GM21619 (cell line): ENCODE measurements at regions not wholly inside any gene's neighbourhood (a gene's known extent, or its start where the extent isn't known, plus 50 kb on each side); places are given as distances from the start of the nearest gene placed in this dataset.
"Not testable (repeated sequence)": the region's sequence is repeated elsewhere in the genome, so short reads cannot be mapped to it uniquely, and the experiment has no call there.

Source experiments
- ATAC-seq: cut with Tn5 transposase; IDR thresholded peaks from one replicate; pipeline ENCODE4 v1.9.1; 2021; ENCODE audit not compliant: unreplicated experiment

DNA sequence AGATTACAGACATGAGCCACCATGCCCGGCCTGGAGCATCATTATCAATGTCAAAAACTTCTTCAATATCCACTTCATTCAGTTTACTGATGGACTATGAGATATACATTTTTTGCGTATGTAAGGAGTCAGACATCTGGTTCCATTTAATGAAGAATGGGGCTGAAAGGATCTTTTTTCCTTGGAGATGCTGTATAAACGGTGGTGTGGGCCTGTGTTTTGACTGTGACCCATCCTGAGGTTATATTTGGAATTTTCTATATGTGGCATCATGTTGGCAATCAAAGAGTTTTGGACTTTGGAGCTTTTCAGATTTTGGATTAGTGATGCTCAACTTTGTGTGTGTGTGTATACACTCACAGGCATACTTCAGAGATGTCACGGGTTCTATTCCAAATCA is 85.7 kb upstream of the FBXL17 start:
- no peak for ATAC-seq

DNA sequence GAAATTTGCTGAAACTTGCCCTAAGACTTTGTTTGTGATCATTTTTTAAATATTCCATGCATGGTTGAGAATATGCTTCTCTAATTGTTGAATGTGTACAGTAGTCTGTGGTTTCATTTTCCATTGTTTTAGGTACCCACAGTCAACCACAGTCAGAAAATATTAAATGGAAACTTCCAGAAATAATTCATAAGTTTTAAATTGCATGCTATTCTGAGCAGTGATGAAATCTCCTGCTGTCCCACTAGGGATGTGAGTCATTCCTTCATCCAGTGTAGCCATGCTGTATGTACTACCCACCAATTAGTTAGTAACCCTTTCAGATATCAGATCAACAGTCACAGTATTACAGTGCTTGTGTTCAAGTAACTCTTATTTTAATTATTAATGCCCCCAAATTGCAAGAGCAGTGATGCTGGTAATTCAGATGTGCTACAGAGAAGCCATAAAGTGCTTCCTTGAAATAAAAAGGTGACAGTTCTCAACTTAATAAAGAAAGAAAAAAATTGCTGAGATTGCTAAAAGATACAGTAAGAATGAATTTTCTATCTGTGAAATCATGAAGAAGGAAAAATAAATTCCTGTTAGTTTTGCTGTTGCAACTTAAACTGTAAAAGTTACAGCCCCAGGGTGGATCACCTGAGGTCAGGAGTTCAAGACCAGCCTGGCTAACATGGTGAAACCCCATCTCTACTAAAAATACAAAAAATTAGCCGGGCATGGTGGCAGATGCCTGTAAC is 79.9 kb upstream of the FBXL17 start:
- no peak for ATAC-seq

- no peak for ATAC-seq
Measured at GRCh38 chr5:108459769-108460168, 77.9 kb upstream of the FBXL17 start.

DNA sequence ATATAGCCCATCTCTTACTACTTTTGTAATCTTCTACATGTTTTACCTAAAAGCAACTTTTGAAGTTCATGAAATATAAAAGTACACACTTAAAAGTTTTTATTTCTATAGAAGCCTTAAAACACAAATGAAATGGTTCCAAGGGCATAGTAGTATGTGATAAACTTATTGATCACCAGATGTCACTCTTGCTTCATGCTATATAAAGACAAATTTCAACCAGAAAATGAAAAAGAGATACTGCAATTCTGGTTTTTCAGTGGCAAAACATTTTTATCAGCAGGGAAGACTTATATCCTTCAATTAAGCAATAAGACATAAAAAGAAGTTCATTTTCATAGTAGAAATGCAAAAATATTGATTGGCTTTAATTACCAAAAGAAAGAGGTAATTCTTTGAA is 69.4 kb upstream of the FBXL17 start:
- ATAC-seq, result no peak

DNA sequence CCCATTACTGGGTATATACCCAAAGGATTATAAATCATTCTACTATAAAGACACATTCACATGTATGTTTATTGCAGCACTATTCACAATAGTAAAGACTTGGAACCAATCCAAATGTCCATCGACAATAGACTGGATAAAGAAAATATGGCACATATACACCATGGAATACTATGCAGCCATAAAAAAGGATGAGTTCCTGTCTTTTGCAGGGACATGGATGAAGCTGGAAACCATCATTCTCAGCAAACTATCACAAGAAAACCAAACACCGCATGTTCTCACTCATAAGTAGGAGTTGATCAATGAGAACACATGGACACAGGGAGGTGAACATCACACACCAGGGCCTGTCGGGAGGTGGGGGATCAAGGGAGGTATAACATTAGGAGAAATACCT is 62.2 kb upstream of the FBXL17 start:
- ATAC-seq, result not testable (repeated sequence)

DNA sequence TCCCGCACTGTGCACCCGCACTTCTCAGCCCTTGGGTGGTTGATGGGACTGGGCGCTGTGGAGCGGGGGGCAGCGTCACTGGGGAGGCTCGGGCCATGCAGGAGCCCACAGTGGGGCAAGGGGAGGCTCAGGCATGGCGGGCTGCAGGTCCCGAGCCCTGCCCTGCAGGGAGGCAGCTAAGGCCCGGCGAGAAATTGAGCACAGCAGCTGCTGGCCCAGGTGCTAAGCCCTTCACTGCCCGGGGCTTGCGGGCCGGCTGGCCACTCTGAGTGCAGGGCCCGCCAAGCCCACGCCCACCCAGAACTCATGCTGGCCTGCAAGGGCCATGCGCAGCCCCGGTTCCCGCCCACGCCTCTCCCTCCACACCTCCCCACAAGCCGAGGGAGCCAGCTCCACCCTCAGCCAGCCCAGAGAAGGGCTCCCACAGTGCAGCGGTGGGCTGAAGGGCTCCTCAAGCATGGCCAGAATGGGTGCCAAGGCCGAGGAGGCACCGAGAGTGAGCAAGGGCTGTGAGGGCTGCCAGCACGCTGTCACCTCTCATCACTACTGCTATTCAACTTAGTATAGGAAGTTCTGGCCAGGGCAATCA is 60.3 kb upstream of the FBXL17 start:
- ATAC-seq, result not testable (repeated sequence)

DNA sequence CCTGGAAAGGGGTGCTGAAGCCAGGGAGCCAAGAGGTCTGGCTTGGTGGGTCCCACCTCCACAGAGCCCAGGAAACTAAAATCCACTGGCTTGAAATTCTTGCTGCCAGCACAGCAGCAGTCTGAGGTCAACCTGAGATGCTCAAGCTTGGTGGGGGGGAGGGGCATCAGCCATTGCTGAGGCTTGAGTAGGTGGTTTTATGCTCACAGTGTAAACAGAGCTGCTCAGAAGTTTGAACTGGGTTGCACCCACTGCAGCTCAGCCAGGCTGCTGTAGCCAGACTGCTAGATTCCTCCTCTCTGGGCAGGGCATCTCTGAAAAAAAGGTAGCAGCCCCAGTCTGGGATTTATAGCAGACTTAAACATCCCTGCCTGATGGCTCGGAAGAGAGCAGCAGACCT is 55.5 kb upstream of the FBXL17 start:
- ATAC-seq, result no peak

GRCh38 chr5:108436696-108437095 is 54.8 kb upstream of the FBXL17 start:
- ATAC-seq, result no peak

GRCh38 chr5:108433600-108433999 is 51.7 kb upstream of the FBXL17 start:
- ATAC-seq, result no peak

GRCh38 chr5:108432024-108432423 is 50.1 kb upstream of the FBXL17 start:
- ATAC-seq, result no peak
